ENCODE measurements at regions not wholly inside any gene's neighbourhood (a gene's known extent, or its start where the extent isn't known, plus 50 kb on each side); places are given as distances from the start of the nearest gene placed in this dataset.
A peak's percentile ranks its signal among the peaks of the same experiment; 100 is the strongest.
"Not testable (repeated sequence)": the region's sequence is repeated elsewhere in the genome, so short reads cannot be mapped to it uniquely, and the experiment has no call there.

DNA sequence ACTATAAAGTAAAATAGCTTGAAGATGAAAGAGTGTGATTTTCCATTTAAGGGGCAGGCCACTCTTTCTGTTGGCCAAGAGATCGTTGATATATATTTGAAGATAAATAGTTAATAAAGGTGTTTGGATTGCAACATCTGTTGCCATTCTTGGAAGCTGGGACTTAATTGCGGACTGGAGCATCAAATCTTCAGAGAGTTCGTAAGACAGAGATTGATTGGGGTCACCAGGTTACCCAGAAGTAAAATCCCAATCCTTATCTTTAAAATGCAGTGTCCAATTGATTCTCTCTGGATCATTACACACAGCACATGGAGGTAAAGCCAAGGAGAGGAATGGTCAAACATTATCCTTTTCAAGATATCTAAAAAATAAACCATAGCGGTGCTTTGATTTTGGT, 220.8 kb upstream of the HES1 start:
- Histone ChIP-seq H2AFZ (no peak overlapping the region), H3K79me2 (no peaks in the 10 kb centered on the region), H3K4me3 (ENCODE audit: low read depth, low read length) (no peak overlapping the region), H3K27ac (no peak overlapping the region), H3K27me3 (ENCODE audit: control insufficient read depth, insufficient read depth, low read length) (no peaks in the 10 kb centered on the region), H3K4me1 (peaks cover 23% of the 10 kb centered on the region), H3K9me3 (ENCODE audit: control insufficient read depth, low read length) (no peaks in the 10 kb centered on the region), H3K36me3 (ENCODE audit: control insufficient read depth, insufficient read depth, low read length) (no peaks in the 10 kb centered on the region), H3K4me2 (ENCODE audit: low read length) (no peak overlapping the region), H3K9ac (no peak overlapping the region)
- TF ChIP-seq, protein P1, sequence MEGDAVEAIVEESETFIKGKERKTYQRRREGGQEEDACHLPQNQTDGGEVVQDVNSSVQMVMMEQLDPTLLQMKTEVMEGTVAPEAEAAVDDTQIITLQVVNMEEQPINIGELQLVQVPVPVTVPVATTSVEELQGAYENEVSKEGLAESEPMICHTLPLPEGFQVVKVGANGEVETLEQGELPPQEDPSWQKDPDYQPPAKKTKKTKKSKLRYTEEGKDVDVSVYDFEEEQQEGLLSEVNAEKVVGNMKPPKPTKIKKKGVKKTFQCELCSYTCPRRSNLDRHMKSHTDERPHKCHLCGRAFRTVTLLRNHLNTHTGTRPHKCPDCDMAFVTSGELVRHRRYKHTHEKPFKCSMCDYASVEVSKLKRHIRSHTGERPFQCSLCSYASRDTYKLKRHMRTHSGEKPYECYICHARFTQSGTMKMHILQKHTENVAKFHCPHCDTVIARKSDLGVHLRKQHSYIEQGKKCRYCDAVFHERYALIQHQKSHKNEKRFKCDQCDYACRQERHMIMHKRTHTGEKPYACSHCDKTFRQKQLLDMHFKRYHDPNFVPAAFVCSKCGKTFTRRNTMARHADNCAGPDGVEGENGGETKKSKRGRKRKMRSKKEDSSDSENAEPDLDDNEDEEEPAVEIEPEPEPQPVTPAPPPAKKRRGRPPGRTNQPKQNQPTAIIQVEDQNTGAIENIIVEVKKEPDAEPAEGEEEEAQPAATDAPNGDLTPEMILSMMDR (IDR thresholded peaks at IDR 0.05), result no peak

DNA sequence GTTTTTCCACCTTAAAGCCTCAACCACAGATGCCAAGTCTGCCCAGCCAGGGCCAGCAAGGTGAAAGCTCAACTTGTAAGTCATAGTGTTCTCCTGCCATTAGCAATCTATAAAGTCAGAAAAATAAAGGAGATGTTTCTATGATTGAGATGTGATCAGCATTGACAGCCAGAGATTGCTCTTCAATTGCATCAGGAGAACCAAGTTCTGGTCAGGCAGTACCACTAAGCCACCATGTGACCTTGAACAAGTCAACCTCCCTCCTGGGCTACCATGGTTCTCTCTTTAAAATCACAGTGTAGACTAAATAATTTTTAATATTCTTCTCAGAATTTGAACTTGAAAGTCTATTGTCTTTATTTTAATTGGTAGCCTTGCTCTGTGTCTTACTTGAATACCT, 220.3 kb upstream of the HES1 start:
- H3K36me3 ChIP-seq (ENCODE audit: control insufficient read depth, insufficient read depth, low read length), result no peaks in the 10 kb centered on the region
- H3K79me2 ChIP-seq, result no peaks in the 10 kb centered on the region
- TF ChIP-seq, protein P1 (IDR thresholded peaks at IDR 0.05), result no peak

DNA sequence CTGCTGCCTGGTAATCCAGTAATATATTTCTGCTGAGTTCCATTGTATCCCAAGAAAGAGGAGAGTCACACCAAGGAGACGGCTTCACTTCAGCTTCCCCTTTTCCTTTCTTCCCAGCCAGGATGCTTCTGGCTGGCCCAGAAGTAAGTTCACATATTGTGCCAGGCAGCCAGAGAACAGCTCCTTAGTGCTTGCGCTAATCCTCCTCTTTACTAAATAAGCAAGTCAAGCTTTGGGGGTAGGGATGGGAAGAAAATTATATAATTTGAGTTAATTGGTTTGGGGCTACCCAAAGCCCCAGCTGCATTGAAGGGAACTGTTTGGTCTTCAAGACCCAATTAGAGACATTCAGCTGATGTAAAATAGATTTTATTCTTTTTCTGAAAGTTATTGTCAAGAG, 218.8 kb upstream of the HES1 start:
- Histone ChIP-seq H3K4me2 (ENCODE audit: low read length) (no peak overlapping the region), H2AFZ (no peak overlapping the region), H3K4me3 (ENCODE audit: low read depth, low read length) (no peak overlapping the region), H3K27ac (no peak overlapping the region), H3K79me2 (no peaks in the 10 kb centered on the region), H3K9ac (no peak overlapping the region), H3K27me3 (ENCODE audit: control insufficient read depth, insufficient read depth, low read length) (no peaks in the 10 kb centered on the region), H3K9me3 (ENCODE audit: control insufficient read depth, low read length) (no peaks in the 10 kb centered on the region), H3K36me3 (ENCODE audit: control insufficient read depth, insufficient read depth, low read length) (no peaks in the 10 kb centered on the region), H3K4me1 (peaks cover 15% of the 10 kb centered on the region)
- TF ChIP-seq, protein P1 (IDR thresholded peaks at IDR 0.05), result no peak

More for the DNA sequence above, 220.3 kb upstream of the HES1 start:
- Histone ChIP-seq H3K4me2 (ENCODE audit: low read length) (no peak overlapping the region), H3K9me3 (ENCODE audit: control insufficient read depth, low read length) (no peaks in the 10 kb centered on the region), H3K27ac (no peak overlapping the region), H3K4me1 (peaks cover 18% of the 10 kb centered on the region), H3K9ac (no peak overlapping the region), H3K4me3 (ENCODE audit: low read depth, low read length) (no peak overlapping the region), H2AFZ (no peak overlapping the region), H3K27me3 (ENCODE audit: control insufficient read depth, insufficient read depth, low read length) (no peaks in the 10 kb centered on the region)

DNA sequence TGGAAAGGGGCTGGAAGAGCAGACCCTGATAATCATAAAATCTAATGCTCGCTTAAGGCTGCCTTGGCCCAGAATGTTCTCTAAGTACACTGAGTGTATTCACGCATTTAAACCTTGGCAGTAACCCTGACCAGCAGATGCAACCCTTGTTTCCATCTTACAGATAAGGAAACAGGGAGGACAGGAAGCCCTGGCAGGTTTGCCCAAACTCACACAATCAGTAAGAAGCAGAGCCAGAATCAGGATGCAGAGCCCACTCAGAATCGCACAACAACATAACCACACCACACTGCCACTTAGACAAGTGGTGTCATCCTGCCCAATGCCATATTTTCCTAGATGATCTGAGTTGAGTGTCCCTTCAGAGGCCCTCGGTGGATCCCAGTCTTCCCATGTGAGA, 214.5 kb upstream of the HES1 start:
- H3K4me3 ChIP-seq (ENCODE audit: low read depth, low read length), result no peak overlapping the region
- H2AFZ ChIP-seq, result no peak overlapping the region
- no peaks in the 10 kb centered on the region for H3K36me3 ChIP-seq (ENCODE audit: control insufficient read depth, insufficient read depth, low read length)
- TF ChIP-seq, protein P1 (IDR thresholded peaks at IDR 0.05), result no peak
- no peaks in the 10 kb centered on the region for H3K79me2 ChIP-seq
- peak overlapping the region; percentile 23 for H3K4me2 ChIP-seq (ENCODE audit: low read length)
- H3K9ac ChIP-seq, result no peak overlapping the region
- peaks cover 21% of the 10 kb centered on the region for H3K4me1 ChIP-seq
- no peaks in the 10 kb centered on the region for H3K9me3 ChIP-seq (ENCODE audit: control insufficient read depth, low read length)
- no peak overlapping the region for H3K27ac ChIP-seq
- no peaks in the 10 kb centered on the region for H3K27me3 ChIP-seq (ENCODE audit: control insufficient read depth, insufficient read depth, low read length)

DNA sequence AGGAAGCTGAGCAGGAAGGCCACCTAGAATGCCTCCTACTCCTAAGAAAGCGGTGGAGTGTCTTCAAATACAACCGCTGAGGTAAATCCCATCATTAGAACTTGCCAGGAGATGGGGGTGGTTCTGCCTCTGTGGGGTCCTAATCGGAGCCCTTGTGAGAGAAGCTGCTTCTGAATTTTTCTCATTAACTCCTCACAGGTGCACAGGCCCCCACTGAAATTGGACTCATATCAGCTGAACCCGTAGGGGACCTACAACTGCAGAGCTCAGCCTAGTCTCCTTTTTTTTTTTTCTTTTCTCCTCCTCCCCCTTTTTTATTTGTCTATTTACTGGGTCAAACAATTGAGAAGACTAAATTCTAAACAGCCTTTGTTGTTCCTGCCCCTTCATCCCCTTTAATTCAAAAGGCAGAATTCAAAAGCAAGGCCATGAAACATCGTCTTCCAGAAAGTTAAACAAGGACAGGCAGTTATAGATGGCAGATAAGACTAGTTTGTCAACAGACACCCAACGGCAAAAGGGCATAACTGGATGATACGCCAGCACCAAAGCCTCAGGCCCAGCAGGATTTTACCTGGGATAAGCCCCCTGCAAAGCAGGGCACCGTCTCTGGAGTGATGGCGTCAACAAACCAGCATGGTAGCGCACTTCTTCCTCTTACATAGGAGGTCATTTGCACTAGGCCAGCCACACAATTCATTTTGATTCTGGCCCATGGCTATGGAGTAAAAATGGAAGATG, 213.7 kb upstream of the HES1 start:
- Histone ChIP-seq H3K36me3 (ENCODE audit: control insufficient read depth, insufficient read depth, low read length) (no peaks in the 10 kb centered on the region), H3K4me1 (peaks cover 21% of the 10 kb centered on the region), H2AFZ (peak overlapping the region; percentile 59), H3K9ac (no peak overlapping the region), H3K4me3 (ENCODE audit: low read depth, low read length) (no peak overlapping the region), H3K9me3 (ENCODE audit: control insufficient read depth, low read length) (no peaks in the 10 kb centered on the region), H3K79me2 (no peaks in the 10 kb centered on the region), H3K4me2 (ENCODE audit: low read length) (peak overlapping the region; percentile 23), H3K27me3 (ENCODE audit: control insufficient read depth, insufficient read depth, low read length) (no peaks in the 10 kb centered on the region), H3K27ac (peak overlapping the region; percentile 27)
- TF ChIP-seq, protein P1 (IDR thresholded peaks at IDR 0.05), result no peak

DNA sequence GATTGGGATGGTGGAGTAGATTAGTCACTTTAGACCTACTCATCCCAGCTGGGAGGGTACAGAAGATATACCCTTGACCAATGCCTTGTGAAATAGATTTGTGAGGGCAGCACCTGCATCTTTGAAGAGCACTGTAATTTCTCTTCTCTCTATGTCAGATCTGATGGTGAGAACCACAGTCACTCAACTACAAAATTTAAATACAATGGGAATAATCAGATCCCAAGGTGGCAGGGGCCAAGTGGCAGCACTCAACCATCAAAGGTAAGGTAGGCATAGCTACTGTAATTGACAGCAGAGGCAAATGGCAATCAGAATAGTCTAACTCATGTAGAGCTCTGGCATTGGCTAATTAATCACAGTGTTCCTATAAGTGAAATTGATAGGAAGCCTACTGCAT, 212.0 kb upstream of the HES1 start:
- not testable (repeated sequence) for H3K27ac ChIP-seq; H3K27me3 ChIP-seq (ENCODE audit: control insufficient read depth, insufficient read depth, low read length); H3K9me3 ChIP-seq (ENCODE audit: control insufficient read depth, low read length); H3K9ac ChIP-seq; H3K4me2 ChIP-seq (ENCODE audit: low read length); H3K79me2 ChIP-seq; H2AFZ ChIP-seq; H3K36me3 ChIP-seq (ENCODE audit: control insufficient read depth, insufficient read depth, low read length); H3K4me3 ChIP-seq (ENCODE audit: low read depth, low read length)
- H3K4me1 ChIP-seq, result peaks cover 21% of the 10 kb centered on the region

DNA sequence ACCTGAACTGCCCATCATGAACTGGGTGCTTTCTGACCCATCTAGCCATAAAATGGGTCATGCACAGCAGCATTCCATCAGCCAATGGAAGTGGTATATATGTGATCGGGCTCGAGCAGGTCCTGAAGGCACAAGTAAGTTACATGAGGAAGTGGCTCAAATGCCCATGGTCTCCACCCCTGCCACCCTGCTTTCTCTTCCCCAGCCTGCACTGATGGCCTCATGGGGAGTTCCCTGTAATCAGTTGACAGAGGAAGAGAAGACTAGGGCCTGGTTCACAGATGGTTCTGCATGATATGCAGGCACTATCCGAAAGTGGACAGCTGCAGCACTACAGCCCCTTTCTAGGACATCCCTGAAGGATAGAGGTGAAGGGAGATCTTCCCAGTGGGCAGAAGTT, 209.9 kb upstream of the HES1 start:
- H3K4me1 ChIP-seq, result peaks cover 18% of the 10 kb centered on the region
- not testable (repeated sequence) for H3K36me3 ChIP-seq (ENCODE audit: control insufficient read depth, insufficient read depth, low read length)

More for the DNA sequence above, 209.9 kb upstream of the HES1 start:
- not testable (repeated sequence) for H3K27ac ChIP-seq; H3K9me3 ChIP-seq (ENCODE audit: control insufficient read depth, low read length); H3K27me3 ChIP-seq (ENCODE audit: control insufficient read depth, insufficient read depth, low read length); H3K79me2 ChIP-seq; H2AFZ ChIP-seq; H3K4me2 ChIP-seq (ENCODE audit: low read length); H3K4me3 ChIP-seq (ENCODE audit: low read depth, low read length); H3K9ac ChIP-seq
